Caco-2 (cell line): ENCODE measurements at regions not wholly inside any gene's neighbourhood (a gene's known extent, or its start where the extent isn't known, plus 50 kb on each side); places are given as distances from the start of the nearest gene placed in this dataset.
"Not testable (repeated sequence)": the region's sequence is repeated elsewhere in the genome, so short reads cannot be mapped to it uniquely, and the experiment has no call there.

Experiments used
- BruUV-seq: library from RNA; stranded (reverse); fragments of 400-500 nt; replicated peaks from 2 replicates; lab custom pipeline; 2021; lab: Mats Ljungman, UMichigan
- CTCF ChIA-PET: fragments of 300-600 bp; sonication (Branson Sonifier 250); formaldehyde crosslinking; loops from one replicate; lab custom pipeline; 2022; ENCODE audit warnings: antibody characterized with exemption; lab: Charles Lee
- POLR2A ChIA-PET: fragments of 300-600 bp; sonication (Branson Sonifier 250); formaldehyde crosslinking; loops from one replicate; lab custom pipeline; 2022; ENCODE audit warnings: antibody characterized with exemption; lab: Charles Lee
- DNase-seq, 2 experiments: peaks; one replicate each; pipeline versions ENCODE4 v3.0.0 to v3.0.0-alpha.2; 2020 to 2022
- H3K27me3 ChIP-seq: replicated peaks from 2 replicates; pipeline ENCODE4 v1.6.0; 2011; ENCODE audit warnings: low read length; ENCODE audit not compliant: control insufficient read depth, insufficient read depth
- H3K36me3 ChIP-seq: 2 replicates; pipeline ENCODE4 v1.5.1; 2011; ENCODE audit warnings: low read length; ENCODE audit not compliant: control insufficient read depth, insufficient read depth
- H3K4me1 ChIP-seq: fragments of 250-450 bp; sonication (Bioruptor Pico); 2 replicates; pipeline ENCODE4 v1.5.1; 2020; ENCODE audit warnings: mild to moderate bottlenecking
- H3K4me3 ChIP-seq: 2 replicates; pipeline ENCODE4 v1.5.1; 2011; ENCODE audit warnings: low read depth, mild to moderate bottlenecking, control low read depth, low read length
- H3K9me3 ChIP-seq: fragments of 250-450 bp; sonication (Bioruptor Pico); 2 replicates; pipeline ENCODE4 v1.5.1; 2020; ENCODE audit warnings: mild to moderate bottlenecking, moderate library complexity
- H3K27ac Mint-ChIP-seq: one replicate; pipeline ENCODE4 v1.8.0; 2022; ENCODE audit warnings: mixed read lengths; ENCODE audit not compliant: unreplicated experiment
- H3K27me3 Mint-ChIP-seq: one replicate; pipeline ENCODE4 v1.8.0; 2022; ENCODE audit warnings: mixed read lengths; ENCODE audit not compliant: insufficient read depth, unreplicated experiment
- H3K36me3 Mint-ChIP-seq: one replicate; pipeline ENCODE4 v1.8.0; 2022; ENCODE audit warnings: mild to moderate bottlenecking, mixed read lengths; ENCODE audit not compliant: insufficient read depth, unreplicated experiment
- H3K4me1 Mint-ChIP-seq: one replicate; pipeline ENCODE4 v1.8.0; 2022; ENCODE audit warnings: low read depth, mixed read lengths; ENCODE audit not compliant: unreplicated experiment
- H3K4me3 Mint-ChIP-seq: one replicate; pipeline ENCODE4 v1.8.0; 2022; ENCODE audit warnings: mild to moderate bottlenecking, moderate library complexity, mixed read lengths; ENCODE audit not compliant: unreplicated experiment
- H3K9me3 Mint-ChIP-seq: one replicate; pipeline ENCODE4 v1.8.0; 2022; ENCODE audit warnings: mixed read lengths; ENCODE audit not compliant: unreplicated experiment
- CTCF ChIP-seq, 2 experiments: fragments of 200-600 bp in 1 of 2; IDR thresholded peaks; 1 replicate in 1 of 2; 2 replicates in 1 of 2; pipeline versions ENCODE4 v1.5.1 to v1.8.0; 2011 to 2022; ENCODE audit warnings: antibody characterized with exemption in 1 of 2, control low read depth in 1 of 2, inconsistent platforms in 1 of 2, low read depth in 1 of 2, low read length in 1 of 2, mild to moderate bottlenecking in 1 of 2, moderate library complexity in 1 of 2; ENCODE audit not compliant: insufficient read depth in 1 of 2, severe bottlenecking in 1 of 2, unreplicated experiment in 1 of 2
- intact Hi-C: fragments of 100-400 bp; cut with micrococcal nuclease; formaldehyde crosslinking; loops from one replicate; pipeline ENCODE4 v1.10.0; 2022; ENCODE audit not compliant: unreplicated experiment

GRCh38 chr5:108687595-108688200 is 60.0 kb upstream of the FER start:
- H3K9me3 Mint-ChIP-seq, result no peaks in the 10 kb centered on the region
- H3K9me3 ChIP-seq, result no peaks in the 10 kb centered on the region
- no peak overlapping the region for H3K4me3 ChIP-seq
- BruUV-seq, result no TSS peak
- no peak for DNase-seq
- no peak for TF ChIP-seq CTCF (IDR thresholded peaks at IDR 0.05; ENCODE audit: insufficient read depth in 1 of 2, low read depth in 1 of 2, low read length in 1 of 2, severe bottlenecking in 1 of 2, unreplicated experiment in 1 of 2)
- H3K27ac Mint-ChIP-seq, result no peak overlapping the region
- ChIA-PET POLR2A (no interaction called here), CTCF (no interaction called here)
- peaks cover 9% of the 10 kb centered on the region for H3K4me1 ChIP-seq
- peaks cover 6% of the 10 kb centered on the region for H3K4me1 Mint-ChIP-seq
- intact Hi-C loops, result loop anchor here (10.0 kb wide), 1 partner anchor 167 kb away; no protein-coding TSS in a partner anchor
- no peaks in the 10 kb centered on the region for H3K27me3 ChIP-seq
- H3K36me3 ChIP-seq, result no peaks in the 10 kb centered on the region
- H3K4me3 Mint-ChIP-seq, result no peak overlapping the region
- no peaks in the 10 kb centered on the region for H3K27me3 Mint-ChIP-seq
- no peaks in the 10 kb centered on the region for H3K36me3 Mint-ChIP-seq

- no peak for TF ChIP-seq CTCF (IDR thresholded peaks at IDR 0.05; ENCODE audit: insufficient read depth in 1 of 2, low read depth in 1 of 2, low read length in 1 of 2, severe bottlenecking in 1 of 2, unreplicated experiment in 1 of 2)
- Mint-ChIP-seq H3K4me1 (peaks cover 11% of the 10 kb centered on the region), H3K36me3 (no peaks in the 10 kb centered on the region), H3K4me3 (no peak overlapping the region), H3K27ac (no peak overlapping the region), H3K9me3 (no peaks in the 10 kb centered on the region), H3K27me3 (no peaks in the 10 kb centered on the region)
- Histone ChIP-seq H3K36me3 (no peaks in the 10 kb centered on the region), H3K27me3 (no peaks in the 10 kb centered on the region), H3K4me3 (no peak overlapping the region), H3K4me1 (peaks cover 9% of the 10 kb centered on the region), H3K9me3 (no peaks in the 10 kb centered on the region)
- no TSS peak for BruUV-seq
- no peak for DNase-seq
- intact Hi-C loops, result loop anchor here (10.0 kb wide), 1 partner anchor 168 kb away; no protein-coding TSS in a partner anchor
- ChIA-PET CTCF (no interaction called here), POLR2A (no interaction called here)
These were observed 61.0 kb upstream of the FER start for GRCh38 chr5:108686676-108687075.

GRCh38 chr5:108685448-108686216 is 62.1 kb upstream of the FER start:
- POLR2A ChIA-PET, result interaction anchor here (0.6 to 0.8 kb wide), 5 partner anchors 42 to 1508 kb away, joined by 3 to 7 read pairs (median 4); no protein-coding TSS in a partner anchor
- H3K27me3 Mint-ChIP-seq, result not testable (repeated sequence)

More at GRCh38 chr5:108685448-108686216, 62.1 kb upstream of the FER start:
- intact Hi-C loops, result loop anchor here (10.0 kb wide), 1 partner anchor 169 kb away; no protein-coding TSS in a partner anchor
- CTCF ChIA-PET, H3K9me3 ChIP-seq, H3K27me3 ChIP-seq, H3K36me3 Mint-ChIP-seq, H3K36me3 ChIP-seq, H3K4me1 ChIP-seq, H3K9me3 Mint-ChIP-seq, BruUV-seq: not testable (repeated sequence)
- Mint-ChIP-seq H3K4me1 (peaks cover 11% of the 10 kb centered on the region), H3K4me3 (peak overlapping the region; percentile 57), H3K27ac (peak overlapping the region; percentile 55)
- peak overlapping the region; percentile 22 for H3K4me3 ChIP-seq
- DNase-seq, result peak; percentile 60 to 79
